GM04503 (cell line): ENCODE measurements at regions not wholly inside any gene's neighbourhood (a gene's known extent, or its start where the extent isn't known, plus 50 kb on each side); places are given as distances from the start of the nearest gene placed in this dataset.

ENCODE experiments used
- DNase-seq: peaks from one replicate; pipeline ENCODE4 v3.0.0-alpha.2; 2012; ENCODE audit warnings: low read depth

GRCh38 chr3:25002052-25002451 lies 426.0 kb upstream of the RARB start:
- no peak for DNase-seq

GRCh38 chr3:25007974-25008658 lies 419.9 kb upstream of the RARB start:
- no peak for DNase-seq

- DNase-seq, result no peak
Measured at GRCh38 chr3:25009665-25010064, 418.4 kb upstream of the RARB start.

GRCh38 chr3:25015599-25015998 lies 412.5 kb upstream of the RARB start:
- DNase-seq, result no peak

DNA sequence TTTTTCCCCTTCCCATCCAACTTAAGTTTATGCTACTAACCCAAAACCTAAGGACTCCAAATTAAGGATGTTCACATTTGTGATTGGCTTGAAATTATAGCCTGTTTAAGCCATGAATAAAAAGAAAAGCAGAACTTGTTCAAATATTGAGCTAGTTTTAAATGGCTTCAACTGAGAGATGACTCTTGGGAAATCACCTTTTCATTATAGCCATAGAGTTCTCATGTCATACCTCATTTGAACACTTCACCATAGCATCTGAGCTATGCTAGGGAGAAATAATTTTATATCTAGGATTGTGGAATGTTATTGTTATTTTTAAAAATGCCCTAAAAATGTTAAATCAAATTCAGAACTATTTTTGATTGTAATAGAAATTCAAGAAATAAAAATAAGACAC lies 409.2 kb upstream of the RARB start:
- DNase-seq, result no peak

GRCh38 chr3:25019506-25019905 lies 408.6 kb upstream of the RARB start:
- no peak for DNase-seq

- DNase-seq, result no peak
Measured at GRCh38 chr3:25021816-25022215, 406.2 kb upstream of the RARB start.

GRCh38 chr3:25023876-25024275 lies 404.2 kb upstream of the RARB start:
- no peak for DNase-seq

- no peak for DNase-seq
Measured at GRCh38 chr3:25025236-25025635, 402.8 kb upstream of the RARB start.

GRCh38 chr3:25027650-25028049 lies 400.4 kb upstream of the RARB start:
- DNase-seq, result no peak

GRCh38 chr3:25029820-25030219 lies 398.2 kb upstream of the RARB start:
- no peak for DNase-seq

DNA sequence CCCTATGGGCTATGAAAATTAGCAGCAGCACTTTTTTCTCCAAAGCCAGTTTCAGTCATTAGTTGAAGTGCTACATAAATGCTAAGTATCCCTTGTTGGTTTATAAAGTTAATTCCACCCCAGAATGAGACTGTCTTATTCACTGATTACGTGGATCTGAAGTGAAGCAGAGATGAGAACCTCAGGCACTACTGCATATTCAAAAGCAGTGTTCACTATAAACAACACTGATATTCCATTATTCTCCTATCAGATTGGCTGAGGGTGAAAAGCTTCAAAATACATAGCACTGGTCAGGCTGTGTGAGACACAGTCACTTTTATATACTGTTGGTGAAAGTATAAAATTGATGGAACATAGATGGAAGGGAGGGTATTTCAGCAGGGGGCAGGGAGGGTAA lies 395.7 kb upstream of the RARB start:
- DNase-seq, result no peak

- no peak for DNase-seq
Measured at GRCh38 chr3:25033407-25034029, 394.5 kb upstream of the RARB start.

DNA sequence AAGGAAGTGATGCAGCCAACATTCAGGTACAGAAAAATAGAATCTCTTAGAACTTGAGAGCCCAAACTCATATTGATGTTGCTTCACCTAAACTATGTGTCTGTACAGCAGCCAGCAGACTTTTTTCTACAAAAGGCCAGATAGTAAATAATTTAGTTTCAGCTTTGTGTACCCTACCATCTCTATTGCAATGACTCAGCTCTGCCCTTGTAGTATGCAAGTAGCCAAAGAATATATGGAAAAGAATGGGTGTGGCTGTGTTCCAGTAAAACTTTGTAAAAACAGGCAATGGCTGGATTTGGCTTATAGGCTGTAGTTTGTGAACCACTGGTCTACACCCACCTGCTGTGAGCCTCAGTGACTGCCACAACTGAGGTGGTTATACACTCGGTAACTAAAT lies 392.5 kb upstream of the RARB start:
- DNase-seq, result no peak

- no peak for DNase-seq
Measured at GRCh38 chr3:25036633-25037032, 391.4 kb upstream of the RARB start.

DNA sequence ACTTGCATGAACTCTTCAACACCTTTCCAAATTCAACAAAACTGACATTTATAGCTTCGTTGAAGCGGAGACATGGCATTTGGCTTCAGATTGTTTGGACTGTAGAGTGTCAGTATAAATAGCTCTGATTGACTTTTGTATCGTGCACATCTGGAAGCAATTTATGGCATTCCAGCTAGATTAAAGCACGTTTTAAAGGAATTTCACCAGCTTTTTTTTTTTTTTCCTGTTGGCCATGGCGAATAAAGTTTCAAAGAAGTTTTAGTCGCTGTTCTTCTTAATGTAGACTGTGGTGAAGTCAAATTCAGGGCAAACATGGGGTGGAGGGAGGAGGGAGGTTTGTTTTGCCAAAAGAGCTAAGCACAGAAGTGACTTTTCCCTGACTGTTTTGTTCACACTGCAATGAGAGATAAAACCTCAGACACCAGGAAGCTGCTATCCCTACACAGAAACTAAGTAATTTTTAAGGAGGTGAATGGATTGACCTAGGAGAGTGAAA lies 391.0 kb upstream of the RARB start:
- DNase-seq, result peak; percentile 25

DNA sequence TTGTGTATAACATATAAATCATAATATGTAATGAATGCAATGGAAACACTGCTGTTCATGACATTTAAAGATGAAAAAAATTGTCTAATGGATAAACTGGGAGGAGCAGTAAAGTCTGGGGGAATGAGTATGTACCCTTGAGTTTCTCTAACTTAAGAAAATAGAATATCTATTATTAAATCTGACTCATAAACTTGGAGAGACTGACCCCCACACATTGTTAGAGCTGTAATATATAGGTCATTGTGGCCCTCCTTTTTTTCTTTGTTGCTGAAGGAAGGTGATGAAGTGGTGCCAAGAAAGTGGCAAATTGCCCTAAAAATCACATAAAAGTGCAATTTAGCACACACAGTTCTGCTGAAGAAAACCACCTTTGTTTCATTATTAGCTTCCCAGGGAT lies 389.8 kb upstream of the RARB start:
- DNase-seq, result no peak

- DNase-seq, result no peak
Measured at GRCh38 chr3:25038922-25039321, 389.1 kb upstream of the RARB start.

- DNase-seq, result no peak
Measured at GRCh38 chr3:25040748-25041147, 387.3 kb upstream of the RARB start.

- no peak for DNase-seq
Measured at GRCh38 chr3:25041871-25042584, 386.0 kb upstream of the RARB start.

DNA sequence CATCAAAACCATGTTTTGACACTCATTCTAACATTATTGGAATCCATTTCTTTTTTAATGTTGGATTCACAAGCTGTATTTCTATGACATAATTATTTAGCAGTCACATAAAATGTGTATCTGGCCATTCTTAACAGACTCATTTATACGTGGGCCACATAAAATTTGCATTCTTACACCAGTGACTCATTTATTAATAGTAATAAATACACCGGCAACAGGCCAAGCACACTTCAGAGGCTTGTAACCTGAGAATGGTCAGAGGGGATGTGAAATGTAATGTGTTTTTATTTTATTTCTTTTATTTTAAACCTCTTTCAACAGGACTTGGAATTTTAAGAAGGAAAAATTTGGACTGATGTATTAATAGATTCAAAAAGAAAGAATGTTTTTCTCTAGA lies 384.9 kb upstream of the RARB start:
- DNase-seq, result no peak

GRCh38 chr3:25043749-25044148 lies 384.3 kb upstream of the RARB start:
- DNase-seq, result no peak
